Body of pancreas (tissue), 4 donors: ENCODE measurements at regions not wholly inside any gene's neighbourhood (a gene's known extent, or its start where the extent isn't known, plus 50 kb on each side); places are given as distances from the start of the nearest gene placed in this dataset.

Experiments used
- POLR2A ChIP-seq, 3 donors: fragments of 450-650 bp; IDR thresholded peaks; one replicate each; pipeline ENCODE4 v1.6.1; 2016; ENCODE audit warnings: antibody characterized with exemption in 3 of 3, mild to moderate bottlenecking in 2 of 3
- TF ChIP-seq, protein P1 (sequence below), 7 experiments: fragments of 450-650 bp in 4 of 7; fragments of 200-600 bp in 3 of 7; sonication (generic) in 3 of 7; IDR thresholded peaks; one replicate each; pipeline ENCODE4 v1.5.1; 2016 to 2019; ENCODE audit warnings: antibody characterized with exemption in 7 of 7

- TF ChIP-seq, protein P1, sequence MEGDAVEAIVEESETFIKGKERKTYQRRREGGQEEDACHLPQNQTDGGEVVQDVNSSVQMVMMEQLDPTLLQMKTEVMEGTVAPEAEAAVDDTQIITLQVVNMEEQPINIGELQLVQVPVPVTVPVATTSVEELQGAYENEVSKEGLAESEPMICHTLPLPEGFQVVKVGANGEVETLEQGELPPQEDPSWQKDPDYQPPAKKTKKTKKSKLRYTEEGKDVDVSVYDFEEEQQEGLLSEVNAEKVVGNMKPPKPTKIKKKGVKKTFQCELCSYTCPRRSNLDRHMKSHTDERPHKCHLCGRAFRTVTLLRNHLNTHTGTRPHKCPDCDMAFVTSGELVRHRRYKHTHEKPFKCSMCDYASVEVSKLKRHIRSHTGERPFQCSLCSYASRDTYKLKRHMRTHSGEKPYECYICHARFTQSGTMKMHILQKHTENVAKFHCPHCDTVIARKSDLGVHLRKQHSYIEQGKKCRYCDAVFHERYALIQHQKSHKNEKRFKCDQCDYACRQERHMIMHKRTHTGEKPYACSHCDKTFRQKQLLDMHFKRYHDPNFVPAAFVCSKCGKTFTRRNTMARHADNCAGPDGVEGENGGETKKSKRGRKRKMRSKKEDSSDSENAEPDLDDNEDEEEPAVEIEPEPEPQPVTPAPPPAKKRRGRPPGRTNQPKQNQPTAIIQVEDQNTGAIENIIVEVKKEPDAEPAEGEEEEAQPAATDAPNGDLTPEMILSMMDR (IDR thresholded peaks at IDR 0.05) = no peak
- no peak for TF ChIP-seq POLR2A (IDR thresholded peaks at IDR 0.05)
Observed at GRCh38 chr21:16388911-16389560, 659.3 kb downstream of the USP25 start.
